Heart right ventricle (tissue), 16 donors: ENCODE measurements at regions not wholly inside any gene's neighbourhood (a gene's known extent, or its start where the extent isn't known, plus 50 kb on each side); places are given as distances from the start of the nearest gene placed in this dataset.

Experiments
- ATAC-seq, 8 donors: fragments of 200-7000 bp; cut with Tn5 transposase; one replicate each; pipeline ENCODE4 v1.9.1; 2020; ENCODE audit warnings: mild to moderate bottlenecking in 8 of 8, moderate library complexity in 8 of 8, moderate number of reproducible peaks in 1 of 8
- DNase-seq, 2 donors: peaks; one replicate each; pipeline ENCODE4 v3.0.0-alpha.2; 2020
- H3K27ac ChIP-seq, 10 donors: fragments of 200-600 bp; sonication (generic) in 2 of 10; one replicate each; pipeline versions ENCODE4 v1.5.0 to v1.8.0; 2020 to 2022; ENCODE audit warnings: mild to moderate bottlenecking in 3 of 10
- H3K27me3 ChIP-seq, 7 donors: fragments of 200-600 bp; one replicate each; pipeline ENCODE4 v1.8.0; 2021 to 2022; ENCODE audit warnings: mild to moderate bottlenecking in 2 of 7
- H3K36me3 ChIP-seq, 9 donors: fragments of 200-600 bp; sonication (generic) in 1 of 9; one replicate each; pipeline versions ENCODE4 v1.5.0 to v1.8.0; 2020 to 2022; ENCODE audit warnings: mild to moderate bottlenecking in 2 of 9
- H3K4me1 ChIP-seq, 9 donors: fragments of 200-600 bp; sonication (generic) in 1 of 9; one replicate each; pipeline versions ENCODE4 v1.5.0 to v1.8.0; 2020 to 2022; ENCODE audit warnings: mild to moderate bottlenecking in 4 of 9
- H3K4me3 ChIP-seq, 10 donors: fragments of 200-600 bp; sonication (generic) in 2 of 10; one replicate each; pipeline versions ENCODE4 v1.5.0 to v1.8.0; 2020 to 2022; ENCODE audit warnings: mild to moderate bottlenecking in 7 of 10, moderate library complexity in 2 of 10
- H3K9me3 ChIP-seq, 11 donors: fragments of 200-600 bp in 10 of 11; sonication (generic) in 2 of 11; one replicate each; pipeline versions ENCODE4 v1.5.0 to v1.8.0; 2013 to 2022; ENCODE audit warnings: mild to moderate bottlenecking in 2 of 11, control low read depth in 1 of 11, moderate library complexity in 1 of 11
- CTCF ChIP-seq, 9 donors: fragments of 200-600 bp; sonication (generic) in 2 of 9; IDR thresholded peaks; one replicate each; pipeline versions ENCODE4 v1.5.0 to v1.8.0; 2021 to 2022; ENCODE audit warnings: antibody characterized with exemption in 9 of 9, mild to moderate bottlenecking in 5 of 9, moderate library complexity in 1 of 9
- WGBS, 2 donors: extraction: QIAGEN DNeasy Blood & Tissue Kit; methylation state at CpG; one replicate each; pipeline ENCODE4 v1.1.7; 2013; ENCODE audit warnings: inconsistent platforms in 1 of 2; 5-methylcytosine and 5-hydroxymethylcytosine counted together
- intact Hi-C, 10 donors: fragments of 100-400 bp; cut with DNase I; formaldehyde crosslinking; loops; one replicate each; pipeline versions ENCODE4 v1.11.1 to v1.14.2; 2022
- donor health status: Arrhythmogenic right ventricular cardiomyopathy.
- donor health status: ischemic (EF 13 %, LVEDD 7.1; RV severe dilation, severe dysfunction).
- donor health status: healthy with polysubstance abuse.
- donor health status: DM: no; HTN: yes; CAD: no.
- donor health status: DM: no; HTN: no; CAD: no.
- donor health status: ischemic (EF 25% LVEDD 6.9; RV normal size, moderate dysfunction).
- donor health status: ischemic (EF 25% LVEDD 5.7; RV mildly dilated, moderate dysfunction).
- donor health status: healthy.
- donor health status: DM: yes; HTN: yes; CAD: no.
- donor health status: Ischemic cardiomyopathy.
- donor health status: ischemic (EF 35%, LVEDD 5.7; RV mildly dilated, moderate dysfunction).
- donor health status: nonischemic (EF 11% LVEDD 7.7; RV severe dilation, severe dysfunction).
- donor health status: DM: yes; HTN: yes; CAD: no.
- donor health status: PGD.
- donor health status: ischemic (EF 29% LVEDD 5.4; RV normal size, mild dysfunction).
- donor health status: nonischemic (EF 23%, LVEDD 6.1; RV moderate dilation, normal function).

- Histone ChIP-seq H3K36me3 (no peaks in the 10 kb centered on the region), H3K9me3 (peaks cover 0 to 2% (median 0%) of the 10 kb centered on the region in 11 donors), H3K27ac (peak overlapping the region in 1 of 10 donors; percentile 6), H3K4me3 (no peak overlapping the region), H3K4me1 (peaks cover 0 to 8% (median 0%) of the 10 kb centered on the region in 9 donors), H3K27me3 (peaks cover 0 to 5% (median 0%) of the 10 kb centered on the region in 7 donors)
- peak in 2 of 8 donors; percentile 38 to 85 for ATAC-seq
- TF ChIP-seq CTCF (IDR thresholded peaks at IDR 0.05) = no peak
- 55 to 56% methylated on average over 6 of the region's 6 CpGs for WGBS, 2 donors
- intact Hi-C loops = no loop called here
- DNase-seq = peak in 1 of 2 donors; percentile 11
Observed at GRCh38 chr20:4358552-4358951, 109.5 kb upstream of the ADRA1D start.

GRCh38 chr20:4352348-4352747, 103.3 kb upstream of the ADRA1D start:
- no peak overlapping the region for H3K27ac ChIP-seq
- TF ChIP-seq CTCF (IDR thresholded peaks at IDR 0.05) = no peak
- H3K9me3 ChIP-seq = peaks cover 0 to 26% (median 8%) of the 10 kb centered on the region in 11 donors
- DNase-seq (no peak), ATAC-seq (no peak)
- no peaks in the 10 kb centered on the region for H3K36me3 ChIP-seq
- intact Hi-C loops = no loop called here
- H3K4me3 ChIP-seq = no peak overlapping the region
- H3K4me1 ChIP-seq = no peaks in the 10 kb centered on the region
- peaks cover 0 to 7% (median 0%) of the 10 kb centered on the region in 7 donors for H3K27me3 ChIP-seq
- 89 to 93% methylated on average over 1 of the region's 1 CpG for WGBS, 2 donors

GRCh38 chr20:4350096-4350495, 101.0 kb upstream of the ADRA1D start:
- no peak for DNase-seq
- TF ChIP-seq CTCF (IDR thresholded peaks at IDR 0.05) = no peak
- H3K27ac ChIP-seq = no peak overlapping the region
- H3K27me3 ChIP-seq = peaks cover 0 to 11% (median 0%) of the 10 kb centered on the region in 7 donors
- 56 to 60% methylated on average over 1 of the region's 1 CpG for WGBS, 2 donors
- H3K4me3 ChIP-seq = no peak overlapping the region
- no peaks in the 10 kb centered on the region for H3K36me3 ChIP-seq
- H3K9me3 ChIP-seq = peaks cover 0 to 26% (median 8%) of the 10 kb centered on the region in 11 donors
- ATAC-seq = no peak
- H3K4me1 ChIP-seq = no peaks in the 10 kb centered on the region
- intact Hi-C loops = no loop called here

GRCh38 chr20:4344670-4345069, 95.6 kb upstream of the ADRA1D start:
- DNase-seq (no peak), ATAC-seq (no peak)
- H3K27me3 ChIP-seq = peaks cover 0 to 11% (median 0%) of the 10 kb centered on the region in 7 donors
- H3K36me3 ChIP-seq = no peaks in the 10 kb centered on the region
- H3K4me1 ChIP-seq = no peaks in the 10 kb centered on the region
- H3K27ac ChIP-seq = no peak overlapping the region
- intact Hi-C loops = no loop called here
- WGBS, 2 donors = 75 to 77% methylated on average over 2 of the region's 2 CpGs
- H3K4me3 ChIP-seq = no peak overlapping the region
- TF ChIP-seq CTCF (IDR thresholded peaks at IDR 0.05) = no peak
- H3K9me3 ChIP-seq = no peaks in the 10 kb centered on the region
